HepG2 (cell line): ENCODE measurements at regions not wholly inside any gene's neighbourhood (a gene's known extent, or its start where the extent isn't known, plus 50 kb on each side); places are given as distances from the start of the nearest gene placed in this dataset.

Experiments used
- ATAC-seq: fragments of 200-7000 bp; cut with Tn5 transposase; 3 replicates; pipeline ENCODE4 v1.9.1; 2020; ENCODE audit warnings: mild to moderate bottlenecking, moderate library complexity
- BruUV-seq: library from RNA; stranded (reverse); fragments of 400-500 nt; replicated peaks from 2 replicates; lab custom pipeline; 2021; lab: Mats Ljungman, UMichigan
- CTCF ChIA-PET: fragments of 300-600 bp; formaldehyde crosslinking; extraction: SDS; loops from one replicate; lab custom pipeline; 2021; ENCODE audit warnings: low total read pairs, inconsistent platforms, low intra/inter-chr PET ratio; lab: Yijun Ruan, JAX
- POLR2A ChIA-PET: fragments of 350-600 bp; sonication (Branson Sonifier 250); formaldehyde crosslinking; loops from one replicate; lab custom pipeline; 2020; ENCODE audit warnings: antibody characterized with exemption, inconsistent platforms; lab: Yijun Ruan, JAX
- DNase-seq: peaks from one replicate; pipeline ENCODE4 v3.0.0-alpha.2; 2015; ENCODE audit warnings: low spot score
- FAIRE-seq: peaks from 3 replicates; lab custom pipeline; 2011; peaks lifted over from hg19 to GRCh38; lab: Jason Lieb, UNC
- H2AFZ ChIP-seq: one replicate; pipeline ENCODE4 v1.6.1; 2011; ENCODE audit warnings: low read length, inconsistent platforms
- H3K27ac ChIP-seq: fragments of 300-600 bp; 3 replicates; pipeline ENCODE4 v1.8.0; 2011; ENCODE audit warnings: mixed run types, mild to moderate bottlenecking, mixed read lengths, low read length, inconsistent platforms; ENCODE audit not compliant: insufficient read depth; ENCODE audit errors: extremely low read length
- H3K27me3 ChIP-seq, 2 experiments: fragments of 200-600 bp in 1 of 2; 2 replicates in 1 of 2; 3 replicates in 1 of 2; pipeline versions ENCODE4 v1.6.0 to v1.8.0; 2011; ENCODE audit warnings: low read length in 2 of 2, mild to moderate bottlenecking in 2 of 2, moderate library complexity in 2 of 2, inconsistent platforms in 1 of 2; ENCODE audit not compliant: insufficient read depth in 2 of 2, control insufficient read depth in 1 of 2
- H3K36me3 ChIP-seq, 2 experiments: fragments of 200-600 bp in 1 of 2; replicated peaks in 1 of 2; 2 replicates in 1 of 2; 3 replicates in 1 of 2; pipeline versions ENCODE4 v1.5.1 to v1.8.0; 2011; ENCODE audit warnings: low read length in 2 of 2, inconsistent platforms in 1 of 2; ENCODE audit not compliant: insufficient read depth in 2 of 2, control insufficient read depth in 1 of 2
- H3K4me1 ChIP-seq: 2 replicates; pipeline ENCODE4 v1.5.1; 2012; ENCODE audit warnings: low read length, inconsistent platforms; ENCODE audit not compliant: insufficient read depth
- H3K4me2 ChIP-seq: 2 replicates; pipeline ENCODE4 v1.6.0; 2011; ENCODE audit warnings: low read depth, low read length, inconsistent platforms
- H3K4me3 ChIP-seq, 3 experiments: fragments of 200-600 bp in 1 of 3; sonication (generic), shearing (Covaris generic) in 1 of 3; replicated peaks in 1 of 3; 2 replicates each; pipeline ENCODE4 v1.5.1; 2011 to 2016; ENCODE audit warnings: low read length in 3 of 3, inconsistent platforms in 2 of 3, low read depth in 2 of 3, mild to moderate bottlenecking in 2 of 3, control low read depth in 1 of 3, mixed read lengths in 1 of 3; ENCODE audit not compliant: insufficient read depth in 1 of 3
- H3K79me2 ChIP-seq: one replicate; pipeline ENCODE4 v1.6.1; 2011; ENCODE audit warnings: low read length, inconsistent platforms; ENCODE audit not compliant: insufficient read depth
- H3K9ac ChIP-seq: 2 replicates; pipeline ENCODE4 v1.6.0; 2011; ENCODE audit warnings: mild to moderate bottlenecking, low read depth, low read length, inconsistent platforms; ENCODE audit not compliant: insufficient read depth
- H3K9me3 ChIP-seq: 2 replicates; pipeline ENCODE4 v1.5.1; 2012; ENCODE audit warnings: mild to moderate bottlenecking, low read length
- H4K20me1 ChIP-seq: 2 replicates; pipeline ENCODE4 v1.6.0; 2011; ENCODE audit warnings: inconsistent platforms, mild to moderate bottlenecking, low read length, moderate library complexity; ENCODE audit not compliant: insufficient read depth
- ELF1 ChIP-seq: sonication (generic); formaldehyde crosslinking; IDR thresholded peaks from 2 replicates; pipeline ENCODE4 v1.4.0; 2020; ENCODE audit warnings: missing genetic modification reagents
- HDAC6 ChIP-seq: fragments of 200-600 bp; sonication (generic); IDR thresholded peaks from 2 replicates; pipeline ENCODE4 v1.7.0; 2017; ENCODE audit warnings: mild to moderate bottlenecking, antibody characterized with exemption, low read length, low read depth
- ISX ChIP-seq: sonication (generic); formaldehyde crosslinking; conservative IDR thresholded peaks from 2 replicates; pipeline ENCODE4 v1.5.0; 2020; ENCODE audit warnings: missing genetic modification reagents
- TEAD2 ChIP-seq: sonication (generic); formaldehyde crosslinking; IDR thresholded peaks from 2 replicates; pipeline ENCODE4 v1.9.0; 2021; ENCODE audit warnings: missing genetic modification reagents
- ZBED4 ChIP-seq: sonication (generic); formaldehyde crosslinking; IDR thresholded peaks from 2 replicates; pipeline ENCODE4 v1.4.0; 2020; ENCODE audit warnings: missing genetic modification reagents, borderline replicate concordance
- ZBTB20 ChIP-seq: sonication (generic); formaldehyde crosslinking; IDR thresholded peaks from 2 replicates; pipeline ENCODE4 v1.8.1; 2023; ENCODE audit warnings: missing genetic modification reagents, low read depth, mild to moderate bottlenecking, borderline replicate concordance
- ZMYM4 ChIP-seq: sonication (generic); formaldehyde crosslinking; IDR thresholded peaks from 2 replicates; pipeline ENCODE4 v1.8.1; 2023; ENCODE audit warnings: mild to moderate bottlenecking, missing genetic modification reagents
- ZNF329 ChIP-seq: sonication (generic); formaldehyde crosslinking; IDR thresholded peaks from 2 replicates; pipeline ENCODE4 v1.9.0; 2021; ENCODE audit warnings: low read depth, mild to moderate bottlenecking, missing genetic modification reagents
- ZNF468 ChIP-seq: sonication (generic); formaldehyde crosslinking; IDR thresholded peaks from 2 replicates; pipeline ENCODE4 v1.8.0; 2022; ENCODE audit warnings: mild to moderate bottlenecking, moderate library complexity, missing genetic modification reagents
- ZNF562 ChIP-seq: sonication (generic); formaldehyde crosslinking; IDR thresholded peaks from 2 replicates; pipeline ENCODE4 v1.8.0; 2022; ENCODE audit warnings: missing genetic modification reagents, borderline replicate concordance
- ZNF772 ChIP-seq: sonication (generic); formaldehyde crosslinking; IDR thresholded peaks from 2 replicates; pipeline ENCODE4 v1.5.0; 2020; ENCODE audit warnings: mild to moderate bottlenecking, missing genetic modification reagents
- WGBS: methylation state at CpG from one replicate; pipeline ENCODE4 v1.1.6; 2017; ENCODE audit warnings: low lambda C conversion rate; 5-methylcytosine and 5-hydroxymethylcytosine counted together
- in situ Hi-C: cut with HindIII; loops from 2 replicates; pipeline ENCODE4 v1.10.0; 2017; ENCODE audit warnings: low pct_unique_long_range_greater_than_20kb; ENCODE audit not compliant: extremely low pct_ligation_motif_present
- intact Hi-C: fragments of 100-400 bp; cut with micrococcal nuclease; formaldehyde crosslinking; loops from one replicate; pipeline ENCODE4 v1.10.0; 2022; ENCODE audit not compliant: unreplicated experiment
- TF ChIP-seq, protein P1 (sequence below): IDR thresholded peaks from 2 replicates; pipeline ENCODE4 v1.6.1; 2016; ENCODE audit warnings: missing genetic modification reagents, missing compliant biosample characterization
- TF ChIP-seq, protein P2 (sequence below): sonication (generic); formaldehyde crosslinking; IDR thresholded peaks from 2 replicates; pipeline ENCODE4 v1.8.1; 2023; ENCODE audit warnings: missing genetic modification reagents, mild to moderate bottlenecking, borderline replicate concordance
- TF ChIP-seq, protein P3 (sequence below): sonication (generic); formaldehyde crosslinking; IDR thresholded peaks from 2 replicates; pipeline ENCODE4 v1.5.1; 2020; ENCODE audit warnings: missing genetic modification reagents, mild to moderate bottlenecking, borderline replicate concordance

- FAIRE-seq, result no peak
These were observed 135.5 kb upstream of the KCNH8 start for GRCh38 chr3:19012846-19013245.

More at GRCh38 chr3:19012846-19013245, 135.5 kb upstream of the KCNH8 start:
- TF ChIP-seq ELF1 (no peak), TEAD2 (no peak), ZBTB20 (CRISPR knock-in tag) (no peak), ZNF329 (CRISPR knock-in tag) (no peak), ZBED4 (CRISPR knock-in tag) (no peak), ZNF562 (CRISPR knock-in tag) (no peak), ZMYM4 (CRISPR knock-in tag) (no peak), ISX (CRISPR knock-in tag) (no peak), ZNF468 (CRISPR knock-in tag) (no peak), HDAC6 (no peak), ZNF772 (CRISPR knock-in tag) (no peak)
- TF ChIP-seq, protein P1, sequence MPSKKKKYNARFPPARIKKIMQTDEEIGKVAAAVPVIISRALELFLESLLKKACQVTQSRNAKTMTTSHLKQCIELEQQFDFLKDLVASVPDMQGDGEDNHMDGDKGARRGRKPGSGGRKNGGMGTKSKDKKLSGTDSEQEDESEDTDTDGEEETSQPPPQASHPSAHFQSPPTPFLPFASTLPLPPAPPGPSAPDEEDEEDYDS (CRISPR knock-in tag), result no peak
- TF ChIP-seq, protein P2, sequence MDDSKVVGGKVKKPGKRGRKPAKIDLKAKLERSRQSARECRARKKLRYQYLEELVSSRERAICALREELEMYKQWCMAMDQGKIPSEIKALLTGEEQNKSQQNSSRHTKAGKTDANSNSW (CRISPR knock-in tag), result no peak
- TF ChIP-seq, protein P3, sequence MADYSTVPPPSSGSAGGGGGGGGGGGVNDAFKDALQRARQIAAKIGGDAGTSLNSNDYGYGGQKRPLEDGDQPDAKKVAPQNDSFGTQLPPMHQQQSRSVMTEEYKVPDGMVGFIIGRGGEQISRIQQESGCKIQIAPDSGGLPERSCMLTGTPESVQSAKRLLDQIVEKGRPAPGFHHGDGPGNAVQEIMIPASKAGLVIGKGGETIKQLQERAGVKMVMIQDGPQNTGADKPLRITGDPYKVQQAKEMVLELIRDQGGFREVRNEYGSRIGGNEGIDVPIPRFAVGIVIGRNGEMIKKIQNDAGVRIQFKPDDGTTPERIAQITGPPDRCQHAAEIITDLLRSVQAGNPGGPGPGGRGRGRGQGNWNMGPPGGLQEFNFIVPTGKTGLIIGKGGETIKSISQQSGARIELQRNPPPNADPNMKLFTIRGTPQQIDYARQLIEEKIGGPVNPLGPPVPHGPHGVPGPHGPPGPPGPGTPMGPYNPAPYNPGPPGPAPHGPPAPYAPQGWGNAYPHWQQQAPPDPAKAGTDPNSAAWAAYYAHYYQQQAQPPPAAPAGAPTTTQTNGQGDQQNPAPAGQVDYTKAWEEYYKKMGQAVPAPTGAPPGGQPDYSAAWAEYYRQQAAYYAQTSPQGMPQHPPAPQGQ (CRISPR knock-in tag), result no peak
- no TSS peak for BruUV-seq
- WGBS, result 1% methylated on average over 3 of the region's 3 CpGs
- H3K36me3 ChIP-seq, result no peaks in the 10 kb centered on the region
- no peaks in the 10 kb centered on the region for H4K20me1 ChIP-seq
- intact Hi-C loops (no loop called here), in situ Hi-C loops (no loop called here)
- no peak overlapping the region for H3K9ac ChIP-seq
- H3K27me3 ChIP-seq, result no peaks in the 10 kb centered on the region
- no peak overlapping the region for H3K4me3 ChIP-seq
- no peaks in the 10 kb centered on the region for H3K79me2 ChIP-seq
- ATAC-seq (no peak), DNase-seq (no peak)
- H3K4me1 ChIP-seq, result no peaks in the 10 kb centered on the region
- CTCF ChIA-PET, result no interaction called here
- POLR2A ChIA-PET, result no interaction called here
- H3K4me2 ChIP-seq, result no peak overlapping the region
- H3K9me3 ChIP-seq, result no peaks in the 10 kb centered on the region
- no peak overlapping the region for H3K27ac ChIP-seq
- no peak overlapping the region for H2AFZ ChIP-seq
